ENCODE measurements at regions not wholly inside any gene's neighbourhood (a gene's known extent, or its start where the extent isn't known, plus 50 kb on each side); places are given as distances from the start of the nearest gene placed in this dataset.

DNA sequence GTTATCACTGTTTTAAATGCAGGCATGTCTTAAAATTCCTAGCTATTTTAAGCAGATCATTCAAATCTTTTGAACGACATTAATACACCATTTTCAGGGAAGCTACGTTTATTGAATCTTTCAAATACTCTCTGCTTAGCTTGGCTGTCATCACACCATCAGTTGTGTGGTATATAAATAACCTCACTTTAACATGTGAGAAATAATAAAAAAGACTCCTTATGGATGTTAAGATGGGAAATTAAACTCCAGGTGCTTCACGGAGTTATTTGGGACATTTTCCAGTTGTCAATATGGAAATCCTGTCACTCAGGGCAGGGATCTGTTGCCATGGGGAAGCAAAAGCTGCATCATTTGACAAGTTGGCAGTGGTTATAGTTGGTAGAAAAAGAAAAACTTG, 649.2 kb upstream of the CDH2 start:
- Histone ChIP-seq H3K27ac (no peak overlapping the region), H3K36me3 (no peaks in the 10 kb centered on the region), H3K4me1 (no peaks in the 10 kb centered on the region), H3K4me3 (no peak overlapping the region), H3K27me3 (no peaks in the 10 kb centered on the region), H3K9me3 (no peaks in the 10 kb centered on the region)
- 42% methylated on average over 3 of the region's 3 CpGs for WGBS (ENCODE audit: insufficient coverage, low coverage, low lambda C conversion rate, missing lambda C conversion rate)
- no peak for ATAC-seq
- TF ChIP-seq POLR2A (IDR thresholded peaks at IDR 0.05) = no peak
- intact Hi-C loops (cut with DNase I) = no loop called here
- no peak for DNase-seq

DNA sequence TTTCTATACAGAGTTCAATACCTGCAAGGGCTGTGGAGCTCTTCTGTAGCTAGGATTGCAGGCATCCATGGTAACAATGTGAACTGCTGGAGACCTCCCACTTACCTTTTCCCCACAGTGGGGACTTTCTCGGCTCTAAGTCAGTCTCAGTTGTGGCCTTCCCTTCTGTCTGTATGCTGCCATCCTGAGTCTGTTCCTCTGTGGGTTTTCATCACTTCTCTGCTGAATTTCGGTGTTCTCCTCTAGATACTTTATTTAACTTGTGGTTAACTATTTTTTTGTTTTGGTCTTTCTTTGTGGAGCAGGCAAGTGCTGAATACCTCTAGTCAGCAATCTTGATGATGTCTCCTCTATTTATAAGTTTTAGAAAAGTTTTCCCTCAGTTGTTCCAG, 647.2 kb upstream of the CDH2 start:
- Histone ChIP-seq H3K4me3 (no peak overlapping the region), H3K9me3 (no peaks in the 10 kb centered on the region), H3K27me3 (no peaks in the 10 kb centered on the region), H3K27ac (no peak overlapping the region), H3K4me1 (no peaks in the 10 kb centered on the region), H3K36me3 (no peaks in the 10 kb centered on the region)
- WGBS (ENCODE audit: insufficient coverage, low coverage, low lambda C conversion rate, missing lambda C conversion rate) = 25% methylated on average over 2 of the region's 2 CpGs
- DNase-seq (no peak), ATAC-seq (no peak)
- TF ChIP-seq, protein P1, sequence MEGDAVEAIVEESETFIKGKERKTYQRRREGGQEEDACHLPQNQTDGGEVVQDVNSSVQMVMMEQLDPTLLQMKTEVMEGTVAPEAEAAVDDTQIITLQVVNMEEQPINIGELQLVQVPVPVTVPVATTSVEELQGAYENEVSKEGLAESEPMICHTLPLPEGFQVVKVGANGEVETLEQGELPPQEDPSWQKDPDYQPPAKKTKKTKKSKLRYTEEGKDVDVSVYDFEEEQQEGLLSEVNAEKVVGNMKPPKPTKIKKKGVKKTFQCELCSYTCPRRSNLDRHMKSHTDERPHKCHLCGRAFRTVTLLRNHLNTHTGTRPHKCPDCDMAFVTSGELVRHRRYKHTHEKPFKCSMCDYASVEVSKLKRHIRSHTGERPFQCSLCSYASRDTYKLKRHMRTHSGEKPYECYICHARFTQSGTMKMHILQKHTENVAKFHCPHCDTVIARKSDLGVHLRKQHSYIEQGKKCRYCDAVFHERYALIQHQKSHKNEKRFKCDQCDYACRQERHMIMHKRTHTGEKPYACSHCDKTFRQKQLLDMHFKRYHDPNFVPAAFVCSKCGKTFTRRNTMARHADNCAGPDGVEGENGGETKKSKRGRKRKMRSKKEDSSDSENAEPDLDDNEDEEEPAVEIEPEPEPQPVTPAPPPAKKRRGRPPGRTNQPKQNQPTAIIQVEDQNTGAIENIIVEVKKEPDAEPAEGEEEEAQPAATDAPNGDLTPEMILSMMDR (IDR thresholded peaks at IDR 0.05) = no peak
- no peak for TF ChIP-seq POLR2A (IDR thresholded peaks at IDR 0.05)
- intact Hi-C loops (cut with DNase I) = no loop called here

DNA sequence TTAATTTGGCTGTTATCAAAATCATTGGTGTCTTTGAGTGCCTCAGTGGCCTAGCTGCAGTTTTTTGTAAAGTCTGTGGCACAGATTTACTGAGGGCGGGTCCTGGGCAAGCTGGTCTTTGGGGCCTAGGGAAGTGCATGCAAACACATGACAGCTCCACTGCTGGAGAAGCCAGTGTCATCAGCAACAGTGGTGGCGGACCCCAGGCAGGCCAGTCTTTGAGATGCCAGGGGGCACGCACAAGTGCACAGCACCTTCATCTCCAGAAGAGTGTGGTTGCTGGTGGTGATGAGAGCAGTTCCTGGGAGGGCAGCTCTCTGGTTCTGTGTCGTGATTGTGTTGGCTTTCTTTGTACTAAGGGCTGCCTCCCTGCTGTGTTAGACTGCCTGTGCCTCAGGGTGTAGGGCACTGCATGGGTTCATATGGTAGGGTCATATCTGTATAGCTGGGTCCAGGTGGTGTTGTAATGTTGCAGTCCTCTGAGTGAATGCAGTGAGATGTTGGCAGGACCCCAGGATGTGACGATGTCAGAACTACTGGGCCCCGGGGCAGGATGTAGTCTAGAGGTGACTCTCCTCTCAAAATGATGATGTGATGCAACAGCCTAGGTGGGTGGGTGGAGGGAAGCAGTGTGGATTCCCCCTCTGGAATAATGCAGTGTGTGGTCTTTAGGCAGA, 646.7 kb upstream of the CDH2 start:
- Histone ChIP-seq H3K9me3 (no peaks in the 10 kb centered on the region), H3K4me3 (no peak overlapping the region), H3K27me3 (no peaks in the 10 kb centered on the region), H3K36me3 (no peaks in the 10 kb centered on the region), H3K27ac (no peak overlapping the region), H3K4me1 (no peaks in the 10 kb centered on the region)
- no peak for TF ChIP-seq POLR2A (IDR thresholded peaks at IDR 0.05)
- no peak for ATAC-seq
- DNase-seq = no peak
- intact Hi-C loops (cut with DNase I) = no loop called here
- 72% methylated on average over 4 of the region's 6 CpGs for WGBS (ENCODE audit: insufficient coverage, low coverage, low lambda C conversion rate, missing lambda C conversion rate)

DNA sequence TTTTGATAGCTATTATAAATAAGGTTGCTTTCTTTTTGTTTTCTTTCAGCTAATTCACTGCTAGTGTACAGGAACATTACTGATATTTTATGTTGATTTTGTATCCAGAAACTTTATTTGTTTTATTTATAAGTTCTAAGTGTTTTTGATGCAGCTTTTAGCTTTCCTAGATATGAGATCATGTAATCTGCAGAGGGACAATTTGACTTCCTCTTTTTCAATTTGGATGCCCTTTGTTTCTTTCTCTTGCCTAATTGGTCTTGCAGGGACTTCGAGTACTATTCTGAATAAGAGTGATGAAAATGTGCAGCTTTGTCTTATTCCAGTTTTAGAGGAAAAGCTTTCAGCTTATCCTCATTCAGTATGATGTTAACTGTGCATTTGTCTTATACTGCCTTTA, 643.4 kb upstream of the CDH2 start:
- Histone ChIP-seq H3K36me3 (no peaks in the 10 kb centered on the region), H3K27ac (no peak overlapping the region), H3K27me3 (no peaks in the 10 kb centered on the region), H3K9me3 (no peaks in the 10 kb centered on the region), H3K4me1 (no peaks in the 10 kb centered on the region), H3K4me3 (no peak overlapping the region)
- ATAC-seq = no peak
- DNase-seq = no peak
- 29% methylated on average over 1 of the region's 1 CpG for WGBS (ENCODE audit: insufficient coverage, low coverage, low lambda C conversion rate, missing lambda C conversion rate)
- TF ChIP-seq, protein P1 (IDR thresholded peaks at IDR 0.05) = no peak
- no peak for TF ChIP-seq POLR2A (IDR thresholded peaks at IDR 0.05)
- intact Hi-C loops (cut with DNase I) = no loop called here

DNA sequence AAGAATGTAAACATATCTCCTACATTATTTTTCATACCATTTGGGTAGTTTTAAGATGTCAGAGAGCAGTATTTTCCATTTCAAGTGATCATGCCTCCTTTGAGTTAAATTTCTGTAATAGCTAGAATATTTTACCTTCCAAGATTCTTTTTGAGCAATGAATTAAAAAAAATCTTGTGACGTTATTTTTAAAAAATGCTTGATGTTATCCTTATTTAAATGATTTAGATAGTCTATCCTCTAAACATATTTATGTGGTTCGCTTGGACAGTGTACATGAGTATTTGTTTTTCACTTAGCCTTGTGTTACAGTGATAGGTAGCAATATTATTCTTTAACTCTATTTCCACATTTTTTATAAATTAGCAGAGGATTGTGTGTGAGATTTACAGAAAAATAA, 639.2 kb upstream of the CDH2 start:
- no peak overlapping the region for H3K4me3 ChIP-seq
- H3K27me3 ChIP-seq = no peaks in the 10 kb centered on the region
- intact Hi-C loops (cut with DNase I) = no loop called here
- no peaks in the 10 kb centered on the region for H3K9me3 ChIP-seq
- H3K27ac ChIP-seq = no peak overlapping the region
- no peaks in the 10 kb centered on the region for H3K36me3 ChIP-seq
- no peak for ATAC-seq
- no peaks in the 10 kb centered on the region for H3K4me1 ChIP-seq
- TF ChIP-seq POLR2A (IDR thresholded peaks at IDR 0.05) = no peak
- TF ChIP-seq, protein P1 (IDR thresholded peaks at IDR 0.05) = no peak
- WGBS (ENCODE audit: insufficient coverage, low coverage, low lambda C conversion rate, missing lambda C conversion rate) = 48% methylated on average over 2 of the region's 2 CpGs
- DNase-seq = no peak

DNA sequence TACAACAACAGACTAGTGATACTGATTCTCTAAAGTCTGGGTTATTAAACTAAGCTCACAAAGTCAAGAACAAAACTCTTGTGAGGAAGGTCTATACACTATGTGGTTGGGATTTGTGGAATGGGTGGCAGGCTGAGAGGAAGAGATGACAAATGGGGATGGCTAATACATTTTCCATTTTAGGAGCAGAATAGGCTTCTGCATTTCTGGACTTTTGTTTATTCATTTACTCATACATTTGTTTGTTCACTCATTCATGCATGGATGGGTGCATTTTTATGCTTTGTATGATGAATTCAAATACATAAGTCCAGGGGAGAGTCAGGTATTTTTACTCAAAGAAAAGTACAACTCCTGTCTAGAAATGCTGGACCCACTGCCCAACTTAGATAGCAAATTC, 637.4 kb upstream of the CDH2 start:
- no peak for TF ChIP-seq POLR2A (IDR thresholded peaks at IDR 0.05)
- TF ChIP-seq, protein P1 (IDR thresholded peaks at IDR 0.05) = no peak
- no peaks in the 10 kb centered on the region for H3K9me3 ChIP-seq
- H3K27ac ChIP-seq = no peak overlapping the region
- no peak for ATAC-seq
- no peak for DNase-seq
- intact Hi-C loops (cut with DNase I) = no loop called here
- H3K27me3 ChIP-seq = no peaks in the 10 kb centered on the region
- no peaks in the 10 kb centered on the region for H3K4me1 ChIP-seq
- no peaks in the 10 kb centered on the region for H3K36me3 ChIP-seq
- H3K4me3 ChIP-seq = no peak overlapping the region
